Uterus (tissue), 3 donors: ENCODE measurements at regions not wholly inside any gene's neighbourhood (a gene's known extent, or its start where the extent isn't known, plus 50 kb on each side); places are given as distances from the start of the nearest gene placed in this dataset.
A peak's percentile ranks its signal among the peaks of the same experiment; 100 is the strongest.

Experiments
- DNase-seq, 2 donors: peaks; one replicate each; pipeline ENCODE4 v3.0.0-alpha.2; 2019 to 2020
- H3K27ac ChIP-seq, 2 donors: fragments of 200-600 bp; sonication (generic); 1 replicate in 1 of 2; 2 replicates in 1 of 2; pipeline ENCODE4 v1.5.1; 2016 to 2018
- H3K27me3 ChIP-seq, 2 donors: fragments of 200-600 bp; sonication (generic); one replicate each; pipeline ENCODE4 v1.5.1; 2018 to 2019; ENCODE audit warnings: control low read depth in 1 of 2
- H3K36me3 ChIP-seq, 2 donors: fragments of 200-600 bp; sonication (generic); one replicate each; pipeline ENCODE4 v1.5.1; 2019; ENCODE audit warnings: control low read depth in 1 of 2
- H3K4me1 ChIP-seq, 2 donors: fragments of 200-600 bp; sonication (generic); one replicate each; pipeline ENCODE4 v1.5.1; 2018 to 2019; ENCODE audit warnings: control low read depth in 1 of 2
- H3K4me3 ChIP-seq, 2 donors: fragments of 200-600 bp; sonication (generic); 1 replicate in 1 of 2; 2 replicates in 1 of 2; pipeline ENCODE4 v1.5.1; 2018 to 2019; ENCODE audit warnings: mild to moderate bottlenecking in 1 of 2
- H3K9me3 ChIP-seq, 2 donors: fragments of 200-600 bp; sonication (generic); one replicate each; pipeline ENCODE4 v1.5.1; 2019; ENCODE audit warnings: control low read depth in 1 of 2
- POLR2A ChIP-seq, 2 donors: fragments of 450-650 bp; IDR thresholded peaks; one replicate each; pipeline ENCODE4 v1.6.1; 2016; ENCODE audit warnings: antibody characterized with exemption in 2 of 2, mild to moderate bottlenecking in 1 of 2, moderate library complexity in 1 of 2
- intact Hi-C: fragments of 100-400 bp; cut with DNase I; formaldehyde crosslinking; loops from one replicate; pipeline ENCODE4 v1.15.1; 2023; ENCODE audit warnings: low total_unique reads
- TF ChIP-seq, protein P1 (sequence below), 4 experiments: fragments of 200-600 bp in 2 of 4; fragments of 450-650 bp in 2 of 4; sonication (generic) in 2 of 4; IDR thresholded peaks; one replicate each; pipeline ENCODE4 v1.5.1; 2016 to 2019; ENCODE audit warnings: antibody characterized with exemption in 4 of 4, mild to moderate bottlenecking in 2 of 4, moderate library complexity in 1 of 4
- donor health status: DM: yes; HTN: yes; CAD: no.

DNA sequence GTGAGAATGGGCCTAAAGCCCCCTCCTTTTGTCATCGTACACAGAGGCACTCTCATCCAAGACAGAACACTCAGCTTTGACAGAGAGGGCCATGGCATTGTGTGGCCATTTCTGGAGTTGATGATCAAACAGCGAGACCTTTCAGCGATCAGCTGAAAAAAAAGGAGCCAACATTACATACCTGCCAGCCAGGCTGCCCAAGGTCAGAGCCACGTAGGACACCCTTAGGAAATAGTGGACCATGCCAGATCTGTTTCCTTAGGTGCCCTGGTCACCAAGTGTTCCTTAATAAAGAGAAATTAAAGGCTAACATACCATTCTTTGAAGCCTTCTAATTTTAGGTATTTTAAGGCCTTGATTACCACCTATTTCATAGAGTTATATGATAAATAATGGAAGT lies 105.5 kb upstream of the PRLR start:
- no peaks in the 10 kb centered on the region for H3K4me1 ChIP-seq
- DNase-seq, result no peak
- no peak overlapping the region for H3K4me3 ChIP-seq
- no peaks in the 10 kb centered on the region for H3K36me3 ChIP-seq
- TF ChIP-seq, protein P1, sequence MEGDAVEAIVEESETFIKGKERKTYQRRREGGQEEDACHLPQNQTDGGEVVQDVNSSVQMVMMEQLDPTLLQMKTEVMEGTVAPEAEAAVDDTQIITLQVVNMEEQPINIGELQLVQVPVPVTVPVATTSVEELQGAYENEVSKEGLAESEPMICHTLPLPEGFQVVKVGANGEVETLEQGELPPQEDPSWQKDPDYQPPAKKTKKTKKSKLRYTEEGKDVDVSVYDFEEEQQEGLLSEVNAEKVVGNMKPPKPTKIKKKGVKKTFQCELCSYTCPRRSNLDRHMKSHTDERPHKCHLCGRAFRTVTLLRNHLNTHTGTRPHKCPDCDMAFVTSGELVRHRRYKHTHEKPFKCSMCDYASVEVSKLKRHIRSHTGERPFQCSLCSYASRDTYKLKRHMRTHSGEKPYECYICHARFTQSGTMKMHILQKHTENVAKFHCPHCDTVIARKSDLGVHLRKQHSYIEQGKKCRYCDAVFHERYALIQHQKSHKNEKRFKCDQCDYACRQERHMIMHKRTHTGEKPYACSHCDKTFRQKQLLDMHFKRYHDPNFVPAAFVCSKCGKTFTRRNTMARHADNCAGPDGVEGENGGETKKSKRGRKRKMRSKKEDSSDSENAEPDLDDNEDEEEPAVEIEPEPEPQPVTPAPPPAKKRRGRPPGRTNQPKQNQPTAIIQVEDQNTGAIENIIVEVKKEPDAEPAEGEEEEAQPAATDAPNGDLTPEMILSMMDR (IDR thresholded peaks at IDR 0.05), result no peak
- no peaks in the 10 kb centered on the region for H3K9me3 ChIP-seq
- intact Hi-C loops, result no loop called here
- H3K27me3 ChIP-seq, result no peaks in the 10 kb centered on the region
- no peak overlapping the region for H3K27ac ChIP-seq

GRCh38 chr5:35333366-35333765 lies 103.1 kb upstream of the PRLR start:
- H3K4me3 ChIP-seq, result no peak overlapping the region
- H3K36me3 ChIP-seq, result no peaks in the 10 kb centered on the region
- H3K9me3 ChIP-seq, result no peaks in the 10 kb centered on the region
- H3K4me1 ChIP-seq, result no peaks in the 10 kb centered on the region
- H3K27ac ChIP-seq, result no peak overlapping the region
- intact Hi-C loops, result no loop called here
- H3K27me3 ChIP-seq, result no peaks in the 10 kb centered on the region
- TF ChIP-seq, protein P1 (IDR thresholded peaks at IDR 0.05), result no peak
- no peak for TF ChIP-seq POLR2A (IDR thresholded peaks at IDR 0.05)
- no peak for DNase-seq

- Histone ChIP-seq H3K36me3 (no peaks in the 10 kb centered on the region), H3K4me1 (no peaks in the 10 kb centered on the region), H3K27ac (peak overlapping the region in 1 of 2 donors; percentile 6), H3K9me3 (no peaks in the 10 kb centered on the region), H3K27me3 (no peaks in the 10 kb centered on the region), H3K4me3 (no peak overlapping the region)
- DNase-seq, result peak; percentile 24 to 38
- intact Hi-C loops, result no loop called here
- no peak for TF ChIP-seq POLR2A (IDR thresholded peaks at IDR 0.05)
- TF ChIP-seq, protein P1 (IDR thresholded peaks at IDR 0.05), result no peak
These were observed 102.0 kb upstream of the PRLR start for GRCh38 chr5:35331956-35332950.

GRCh38 chr5:35325836-35326235 lies 95.5 kb upstream of the PRLR start:
- Histone ChIP-seq H3K36me3 (no peaks in the 10 kb centered on the region), H3K4me1 (no peaks in the 10 kb centered on the region), H3K27ac (no peak overlapping the region), H3K27me3 (no peaks in the 10 kb centered on the region), H3K9me3 (no peaks in the 10 kb centered on the region), H3K4me3 (no peak overlapping the region)
- no peak for DNase-seq
- no peak for TF ChIP-seq POLR2A (IDR thresholded peaks at IDR 0.05)
- TF ChIP-seq, protein P1 (IDR thresholded peaks at IDR 0.05), result no peak
- intact Hi-C loops, result no loop called here

GRCh38 chr5:35324679-35325078 lies 94.4 kb upstream of the PRLR start:
- Histone ChIP-seq H3K36me3 (no peaks in the 10 kb centered on the region), H3K4me3 (no peak overlapping the region), H3K27me3 (no peaks in the 10 kb centered on the region), H3K4me1 (no peaks in the 10 kb centered on the region), H3K9me3 (no peaks in the 10 kb centered on the region), H3K27ac (no peak overlapping the region)
- TF ChIP-seq, protein P1 (IDR thresholded peaks at IDR 0.05), result no peak
- TF ChIP-seq POLR2A (IDR thresholded peaks at IDR 0.05), result no peak
- intact Hi-C loops, result no loop called here
- DNase-seq, result no peak
